Neural progenitor cell (in vitro differentiated cells): ENCODE measurements at regions not wholly inside any gene's neighbourhood (a gene's known extent, or its start where the extent isn't known, plus 50 kb on each side); places are given as distances from the start of the nearest gene placed in this dataset.

Experiments
- DNase-seq: peaks from one replicate; pipeline ENCODE4 v3.0.0-alpha.2; 2016; ENCODE audit warnings: low spot score
- H2AFZ ChIP-seq: fragments of 200-600 bp; sonication (generic); replicated peaks from 2 replicates; pipeline ENCODE4 v1.6.1; 2016; ENCODE audit warnings: antibody characterized with exemption
- H3F3A ChIP-seq: fragments of 200-600 bp; sonication (generic); 2 replicates; pipeline ENCODE4 v1.6.1; 2016; ENCODE audit warnings: antibody characterized with exemption, low read depth
- H3K27ac ChIP-seq: fragments of 200-600 bp; sonication (generic); 2 replicates; pipeline ENCODE4 v1.5.1; 2016; ENCODE audit warnings: mild to moderate bottlenecking
- H3K27me3 ChIP-seq: fragments of 200-600 bp; sonication (generic); 2 replicates; pipeline ENCODE4 v1.6.1; 2016; ENCODE audit warnings: mild to moderate bottlenecking, moderate library complexity
- H3K36me3 ChIP-seq: fragments of 200-600 bp; sonication (generic); 2 replicates; pipeline ENCODE4 v1.5.1; 2016
- H3K4me1 ChIP-seq: fragments of 200-600 bp; sonication (generic); 2 replicates; pipeline ENCODE4 v1.6.1; 2016; ENCODE audit warnings: mixed run types
- H3K4me2 ChIP-seq: fragments of 200-600 bp; sonication (generic); 2 replicates; pipeline ENCODE4 v1.6.1; 2016
- H3K4me3 ChIP-seq: fragments of 200-600 bp; sonication (generic); 2 replicates; pipeline ENCODE4 v1.5.1; 2016
- H3K79me2 ChIP-seq: fragments of 200-600 bp; sonication (generic); 2 replicates; pipeline ENCODE4 v1.6.1; 2016; ENCODE audit warnings: low read depth
- H3K9ac ChIP-seq: fragments of 200-600 bp; sonication (generic); 2 replicates; pipeline ENCODE4 v1.6.1; 2016
- H3K9me3 ChIP-seq: fragments of 200-600 bp; sonication (generic); 2 replicates; pipeline ENCODE4 v1.5.1; 2016; ENCODE audit warnings: low read depth
- H4K20me1 ChIP-seq: fragments of 200-600 bp; sonication (generic); 2 replicates; pipeline ENCODE4 v1.6.1; 2016; ENCODE audit warnings: low read depth
- H3K27ac Mint-ChIP-seq: 3 replicates; pipeline ENCODE4 v1.8.0; 2021; ENCODE audit warnings: mixed read lengths
- H3K27me3 Mint-ChIP-seq: 2 replicates; pipeline ENCODE4 v1.8.0; 2022; ENCODE audit warnings: low read depth, mild to moderate bottlenecking, inconsistent platforms, moderate library complexity, mixed read lengths; ENCODE audit not compliant: insufficient read depth
- H3K36me3 Mint-ChIP-seq: 3 replicates; pipeline ENCODE4 v1.8.0; 2021; ENCODE audit warnings: mixed read lengths
- H3K4me1 Mint-ChIP-seq: 3 replicates; pipeline ENCODE4 v1.8.0; 2021; ENCODE audit warnings: mixed read lengths
- H3K4me3 Mint-ChIP-seq: 3 replicates; pipeline ENCODE4 v1.8.0; 2021; ENCODE audit warnings: mild to moderate bottlenecking, moderate library complexity, mixed read lengths
- H3K9me3 Mint-ChIP-seq: 3 replicates; pipeline ENCODE4 v1.8.0; 2020; ENCODE audit warnings: mixed read lengths
- CTCF ChIP-seq: fragments of 200-600 bp; sonication (generic); IDR thresholded peaks from 2 replicates; pipeline ENCODE4 v1.5.1; 2017; ENCODE audit warnings: antibody characterized with exemption, mild to moderate bottlenecking
- EZH2 ChIP-seq: fragments of 200-600 bp; sonication (generic); IDR thresholded peaks from 2 replicates; pipeline ENCODE4 v1.6.1; 2017; ENCODE audit warnings: antibody characterized with exemption, mild to moderate bottlenecking, moderate library complexity
- EZH2phosphoT487 ChIP-seq: fragments of 200-600 bp; sonication (generic); IDR thresholded peaks from 2 replicates; pipeline ENCODE4 v1.6.1; 2017; ENCODE audit warnings: antibody characterized with exemption

- no peaks in the 10 kb centered on the region for H3K79me2 ChIP-seq
- Mint-ChIP-seq H3K4me3 (no peak overlapping the region), H3K27me3 (no peaks in the 10 kb centered on the region), H3K36me3 (no peaks in the 10 kb centered on the region), H3K9me3 (no peaks in the 10 kb centered on the region), H3K27ac (no peak overlapping the region), H3K4me1 (peaks cover 7% of the 10 kb centered on the region)
- H4K20me1 ChIP-seq, result no peaks in the 10 kb centered on the region
- H3K4me3 ChIP-seq, result no peak overlapping the region
- H3K9me3 ChIP-seq, result no peaks in the 10 kb centered on the region
- no peaks in the 10 kb centered on the region for H3K27me3 ChIP-seq
- no peak for TF ChIP-seq CTCF
- no peak for TF ChIP-seq EZH2
- no peak for TF ChIP-seq EZH2phosphoT487
- no peak overlapping the region for H3K27ac ChIP-seq
- H2AFZ ChIP-seq, result no peak overlapping the region
- H3K4me1 ChIP-seq, result peaks cover 3% of the 10 kb centered on the region
- DNase-seq, result no peak
- H3K36me3 ChIP-seq, result peaks cover 3% of the 10 kb centered on the region
- no peak overlapping the region for H3K4me2 ChIP-seq
- no peaks in the 10 kb centered on the region for H3F3A ChIP-seq
- no peak overlapping the region for H3K9ac ChIP-seq
Observed at GRCh38 chr3:102346897-102347296, 87.9 kb upstream of the ZPLD1 start.

- peaks cover 3% of the 10 kb centered on the region for H3K36me3 ChIP-seq
- Mint-ChIP-seq H3K9me3 (no peaks in the 10 kb centered on the region), H3K36me3 (no peaks in the 10 kb centered on the region), H3K27me3 (no peaks in the 10 kb centered on the region), H3K4me3 (no peak overlapping the region), H3K27ac (no peak overlapping the region), H3K4me1 (peaks cover 10% of the 10 kb centered on the region)
- no peak overlapping the region for H3K9ac ChIP-seq
- no peaks in the 10 kb centered on the region for H3K9me3 ChIP-seq
- no peak for TF ChIP-seq CTCF
- no peak for TF ChIP-seq EZH2
- TF ChIP-seq EZH2phosphoT487, result no peak
- H3K4me1 ChIP-seq, result peaks cover 3% of the 10 kb centered on the region
- H3F3A ChIP-seq, result no peaks in the 10 kb centered on the region
- no peak overlapping the region for H3K27ac ChIP-seq
- H3K4me3 ChIP-seq, result no peak overlapping the region
- no peaks in the 10 kb centered on the region for H3K79me2 ChIP-seq
- H3K27me3 ChIP-seq, result no peaks in the 10 kb centered on the region
- H3K4me2 ChIP-seq, result no peak overlapping the region
- H2AFZ ChIP-seq, result no peak overlapping the region
- H4K20me1 ChIP-seq, result no peaks in the 10 kb centered on the region
- DNase-seq, result no peak
Observed at GRCh38 chr3:102348904-102349303, 85.9 kb upstream of the ZPLD1 start.

- no peaks in the 10 kb centered on the region for H4K20me1 ChIP-seq
- H3K9me3 Mint-ChIP-seq, result no peaks in the 10 kb centered on the region
- no peaks in the 10 kb centered on the region for H3K27me3 ChIP-seq
- H3K27ac ChIP-seq, result no peak overlapping the region
- peaks cover 29% of the 10 kb centered on the region for H3K4me1 Mint-ChIP-seq
- no peak overlapping the region for H3K4me2 ChIP-seq
- no peaks in the 10 kb centered on the region for H3K9me3 ChIP-seq
- no peak overlapping the region for H2AFZ ChIP-seq
- no peak overlapping the region for H3K4me3 ChIP-seq
- H3K4me1 ChIP-seq, result peaks cover 27% of the 10 kb centered on the region
- no peaks in the 10 kb centered on the region for H3K36me3 ChIP-seq
- peaks cover 23% of the 10 kb centered on the region for H3F3A ChIP-seq
- H3K36me3 Mint-ChIP-seq, result no peaks in the 10 kb centered on the region
- no peaks in the 10 kb centered on the region for H3K79me2 ChIP-seq
- H3K27ac Mint-ChIP-seq, result no peak overlapping the region
- H3K27me3 Mint-ChIP-seq, result no peaks in the 10 kb centered on the region
- H3K4me3 Mint-ChIP-seq, result no peak overlapping the region
- H3K9ac ChIP-seq, result no peak overlapping the region
- TF ChIP-seq EZH2phosphoT487, result no peak
- TF ChIP-seq EZH2, result no peak
- no peak for TF ChIP-seq CTCF
- DNase-seq, result no peak
Observed at GRCh38 chr3:102353148-102353547, 81.7 kb upstream of the ZPLD1 start.

GRCh38 chr3:102353805-102354204 lies 81.0 kb upstream of the ZPLD1 start:
- Mint-ChIP-seq H3K4me3 (no peak overlapping the region), H3K27ac (no peak overlapping the region), H3K9me3 (no peaks in the 10 kb centered on the region)

More at GRCh38 chr3:102353805-102354204, 81.0 kb upstream of the ZPLD1 start:
- Histone ChIP-seq H2AFZ (no peak overlapping the region), H3K9ac (no peak overlapping the region), H3K36me3 (no peaks in the 10 kb centered on the region), H3K4me1 (peaks cover 33% of the 10 kb centered on the region), H3K79me2 (no peaks in the 10 kb centered on the region), H3F3A (peaks cover 28% of the 10 kb centered on the region), H3K27me3 (no peaks in the 10 kb centered on the region), H3K4me3 (no peak overlapping the region), H3K4me2 (no peak overlapping the region), H3K27ac (no peak overlapping the region), H3K9me3 (no peaks in the 10 kb centered on the region), H4K20me1 (no peaks in the 10 kb centered on the region)
- no peak for TF ChIP-seq CTCF
- no peak for TF ChIP-seq EZH2phosphoT487
- TF ChIP-seq EZH2, result no peak
- Mint-ChIP-seq H3K4me1 (peaks cover 34% of the 10 kb centered on the region), H3K27me3 (no peaks in the 10 kb centered on the region), H3K36me3 (no peaks in the 10 kb centered on the region)
- DNase-seq, result no peak
